ENCODE measurements at regions not wholly inside any gene's neighbourhood (a gene's known extent, or its start where the extent isn't known, plus 50 kb on each side); places are given as distances from the start of the nearest gene placed in this dataset.

- ChIA-PET CTCF (interaction anchor here (1.4 kb wide), 1 partner anchor 12 kb away, joined by 3 read pairs; no protein-coding TSS in a partner anchor), POLR2A (no interaction called here)
- no peaks in the 10 kb centered on the region for H3K36me3 ChIP-seq (replicated peaks in 1 of 2; ENCODE audit: control extremely low read depth in 1 of 2, control insufficient read depth in 1 of 2, extremely low read depth in 1 of 2, insufficient read depth in 2 of 2, low read length in 1 of 2)
- Mint-ChIP-seq H3K4me1 (no peaks in the 10 kb centered on the region), H3K4me3 (no peak overlapping the region), H3K9me3 (ENCODE audit: insufficient read depth) (no peaks in the 10 kb centered on the region), H3K27ac (no peak overlapping the region), H3K27me3 (peaks cover 13% of the 10 kb centered on the region)
- H3K79me2 ChIP-seq (ENCODE audit: control insufficient read depth, insufficient read depth, low read length), result no peaks in the 10 kb centered on the region
- intact Hi-C loops (cut with micrococcal nuclease), result no loop called here
- H3K9ac ChIP-seq (ENCODE audit: low read length), result no peak overlapping the region
- ATAC-seq (ENCODE audit: low read depth), result no peak
- WGBS (ENCODE audit: insufficient coverage), result 85% methylated on average over 7 of the region's 11 CpGs
- no peak for DNase-seq
- no peak overlapping the region for H3K27ac ChIP-seq (ENCODE audit: low read length in 2 of 2)
- no peaks in the 10 kb centered on the region for H4K20me1 ChIP-seq (ENCODE audit: control insufficient read depth, insufficient read depth, low read length, poor library complexity, severe bottlenecking)
- no peak overlapping the region for H3K4me3 ChIP-seq (ENCODE audit: control extremely low read depth in 1 of 5, extremely low read depth in 1 of 5, insufficient read depth in 1 of 5, low read depth in 2 of 5, low read length in 4 of 5)
- H3K27me3 ChIP-seq (replicated peaks in 1 of 4; ENCODE audit: control extremely low read depth in 1 of 4, control insufficient read depth in 3 of 4, insufficient read depth in 4 of 4, low read length in 3 of 4), result no peaks in the 10 kb centered on the region
- H3K4me2 ChIP-seq (replicated peaks; ENCODE audit: low read depth, low read length, poor library complexity, severe bottlenecking), result no peak overlapping the region
- no peak overlapping the region for H2AFZ ChIP-seq (ENCODE audit: insufficient read depth, low read depth, low read length, poor library complexity, severe bottlenecking)
- H3K9me3 ChIP-seq (ENCODE audit: control extremely low read depth in 1 of 3, control insufficient read depth in 2 of 3, insufficient read depth in 1 of 3, low read length in 2 of 3), result peaks cover 0 to under 1% (median 0%) of the 10 kb centered on the region in 3 donors
- H3K4me1 ChIP-seq (ENCODE audit: control insufficient read depth in 2 of 2, insufficient read depth in 2 of 2, low read length in 2 of 2), result no peaks in the 10 kb centered on the region
- TF ChIP-seq, protein P1, sequence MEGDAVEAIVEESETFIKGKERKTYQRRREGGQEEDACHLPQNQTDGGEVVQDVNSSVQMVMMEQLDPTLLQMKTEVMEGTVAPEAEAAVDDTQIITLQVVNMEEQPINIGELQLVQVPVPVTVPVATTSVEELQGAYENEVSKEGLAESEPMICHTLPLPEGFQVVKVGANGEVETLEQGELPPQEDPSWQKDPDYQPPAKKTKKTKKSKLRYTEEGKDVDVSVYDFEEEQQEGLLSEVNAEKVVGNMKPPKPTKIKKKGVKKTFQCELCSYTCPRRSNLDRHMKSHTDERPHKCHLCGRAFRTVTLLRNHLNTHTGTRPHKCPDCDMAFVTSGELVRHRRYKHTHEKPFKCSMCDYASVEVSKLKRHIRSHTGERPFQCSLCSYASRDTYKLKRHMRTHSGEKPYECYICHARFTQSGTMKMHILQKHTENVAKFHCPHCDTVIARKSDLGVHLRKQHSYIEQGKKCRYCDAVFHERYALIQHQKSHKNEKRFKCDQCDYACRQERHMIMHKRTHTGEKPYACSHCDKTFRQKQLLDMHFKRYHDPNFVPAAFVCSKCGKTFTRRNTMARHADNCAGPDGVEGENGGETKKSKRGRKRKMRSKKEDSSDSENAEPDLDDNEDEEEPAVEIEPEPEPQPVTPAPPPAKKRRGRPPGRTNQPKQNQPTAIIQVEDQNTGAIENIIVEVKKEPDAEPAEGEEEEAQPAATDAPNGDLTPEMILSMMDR (IDR thresholded peaks at IDR 0.05), result no peak
- no peak for TF ChIP-seq EZH2 (IDR thresholded peaks at IDR 0.05; ENCODE audit: borderline replicate concordance, insufficient read depth, low read depth, low read length, poor library complexity, severe bottlenecking)
These were observed 70.8 kb downstream of the RWDD4 start for GRCh38 chr4:183588169-183588675.

DNA sequence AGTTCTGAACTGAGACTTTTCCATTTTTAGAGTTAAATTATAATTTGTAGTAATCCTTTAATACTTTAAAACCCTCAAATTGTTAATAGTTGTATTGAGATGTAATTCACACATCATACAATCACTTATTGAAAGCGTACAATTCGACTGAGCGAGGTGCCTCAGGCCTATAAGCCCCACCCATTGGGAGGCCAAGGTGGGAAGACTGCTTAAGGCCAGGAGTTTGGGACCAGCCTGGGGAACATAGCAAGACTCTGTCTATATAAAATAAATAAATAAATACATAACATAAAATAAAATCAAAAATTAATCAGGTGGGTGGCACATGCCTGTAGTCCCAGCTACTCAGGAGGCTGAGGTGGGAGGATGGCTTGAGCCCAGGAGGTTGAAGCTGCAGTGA is 70.3 kb downstream of the RWDD4 start:
- DNase-seq (no peak), ATAC-seq (ENCODE audit: low read depth) (no peak)
- H3K27ac ChIP-seq (ENCODE audit: low read length in 2 of 2), result no peak overlapping the region
- H3K4me1 ChIP-seq (ENCODE audit: control insufficient read depth in 2 of 2, insufficient read depth in 2 of 2, low read length in 2 of 2), result no peaks in the 10 kb centered on the region
- intact Hi-C loops (cut with micrococcal nuclease), result no loop called here
- no peaks in the 10 kb centered on the region for H3K79me2 ChIP-seq (ENCODE audit: control insufficient read depth, insufficient read depth, low read length)
- no peak overlapping the region for H3K4me3 Mint-ChIP-seq
- no peak overlapping the region for H3K4me2 ChIP-seq (replicated peaks; ENCODE audit: low read depth, low read length, poor library complexity, severe bottlenecking)
- no peaks in the 10 kb centered on the region for H3K36me3 ChIP-seq (replicated peaks in 1 of 2; ENCODE audit: control extremely low read depth in 1 of 2, control insufficient read depth in 1 of 2, extremely low read depth in 1 of 2, insufficient read depth in 2 of 2, low read length in 1 of 2)
- TF ChIP-seq, protein P1 (IDR thresholded peaks at IDR 0.05), result no peak
- TF ChIP-seq EZH2 (IDR thresholded peaks at IDR 0.05; ENCODE audit: borderline replicate concordance, insufficient read depth, low read depth, low read length, poor library complexity, severe bottlenecking), result no peak
- H3K27me3 ChIP-seq (replicated peaks in 1 of 4; ENCODE audit: control extremely low read depth in 1 of 4, control insufficient read depth in 3 of 4, insufficient read depth in 4 of 4, low read length in 3 of 4), result no peaks in the 10 kb centered on the region
- POLR2A ChIA-PET, result no interaction called here
- H3K4me1 Mint-ChIP-seq, result no peaks in the 10 kb centered on the region
- CTCF ChIA-PET, result no interaction called here
- no peak overlapping the region for H3K9ac ChIP-seq (ENCODE audit: low read length)
- WGBS (ENCODE audit: insufficient coverage), result no CpG with 5 or more reads among the region's 3 CpGs
- no peaks in the 10 kb centered on the region for H3K9me3 ChIP-seq (ENCODE audit: control extremely low read depth in 1 of 3, control insufficient read depth in 2 of 3, insufficient read depth in 1 of 3, low read length in 2 of 3)
- peaks cover 13% of the 10 kb centered on the region for H3K27me3 Mint-ChIP-seq
- no peaks in the 10 kb centered on the region for H3K9me3 Mint-ChIP-seq (ENCODE audit: insufficient read depth)
- H2AFZ ChIP-seq (ENCODE audit: insufficient read depth, low read depth, low read length, poor library complexity, severe bottlenecking), result no peak overlapping the region
- no peaks in the 10 kb centered on the region for H4K20me1 ChIP-seq (ENCODE audit: control insufficient read depth, insufficient read depth, low read length, poor library complexity, severe bottlenecking)
- H3K4me3 ChIP-seq (ENCODE audit: control extremely low read depth in 1 of 5, extremely low read depth in 1 of 5, insufficient read depth in 1 of 5, low read depth in 2 of 5, low read length in 4 of 5), result no peak overlapping the region
- H3K27ac Mint-ChIP-seq, result no peak overlapping the region

All from B cell (primary cell).